DMS153 treated with DMSO at 0.1 percent for 48 hours (cell line): ENCODE measurements at regions not wholly inside any gene's neighbourhood (a gene's known extent, or its start where the extent isn't known, plus 50 kb on each side); places are given as distances from the start of the nearest gene placed in this dataset.

Experiments used
- DNase-seq: peaks from one replicate; lab custom pipeline; 2025; ENCODE audit not compliant: unreplicated experiment; lab: John Stamatoyannopoulos, UW

DNA sequence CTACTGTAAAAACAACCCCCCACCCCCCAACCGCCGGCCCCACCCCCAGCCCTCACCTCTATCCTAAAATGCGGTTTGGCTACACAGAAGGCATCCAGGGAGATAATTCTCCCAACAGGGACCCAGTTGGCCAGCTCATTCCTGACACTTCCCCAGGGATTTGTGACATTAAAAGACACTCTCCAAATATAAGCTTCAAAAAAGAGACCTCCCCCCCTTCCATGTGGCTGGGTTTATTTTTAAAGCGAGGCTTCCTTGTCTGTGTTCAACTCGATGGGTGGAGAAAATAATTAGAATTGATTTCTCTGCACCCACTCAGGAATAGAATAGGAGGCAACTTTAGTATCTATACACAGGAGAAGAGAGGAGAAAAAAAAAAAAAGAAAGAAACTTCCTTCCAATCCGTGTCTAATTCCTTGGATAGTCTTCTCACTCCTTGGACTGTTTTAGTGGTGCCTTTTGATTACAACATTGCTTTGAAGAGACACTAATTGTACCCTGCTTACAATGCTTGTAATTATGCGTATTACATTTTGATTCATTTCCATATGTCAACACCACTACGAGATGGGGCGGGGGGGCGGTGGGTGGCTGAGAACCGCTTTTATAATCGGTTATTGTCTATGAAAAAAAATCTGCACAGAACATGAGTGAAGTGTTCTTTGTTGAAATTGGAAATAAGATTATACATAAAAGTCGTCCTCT, 500.4 kb downstream of the MIAT start:
- no peak for DNase-seq

DNA sequence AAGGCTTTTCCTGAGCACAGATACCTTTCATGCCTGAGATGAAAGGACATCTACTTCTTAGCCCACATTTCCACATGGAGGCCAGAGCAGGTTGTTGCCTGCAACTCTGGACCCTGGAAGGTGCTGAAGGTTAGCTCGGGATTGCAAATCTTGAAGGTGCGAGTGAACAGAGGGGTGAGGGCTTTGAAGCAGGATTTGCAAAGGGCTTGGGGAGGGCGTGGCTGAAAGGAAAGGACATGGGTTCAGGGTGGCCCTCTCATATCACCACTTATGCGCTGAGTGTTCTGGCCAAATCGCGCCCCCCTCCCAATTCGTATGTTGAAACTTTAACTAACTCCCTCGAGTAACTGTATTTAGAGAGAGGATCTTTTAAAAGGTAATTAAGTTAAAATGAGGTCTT, 501.6 kb downstream of the MIAT start:
- no peak for DNase-seq

DNA sequence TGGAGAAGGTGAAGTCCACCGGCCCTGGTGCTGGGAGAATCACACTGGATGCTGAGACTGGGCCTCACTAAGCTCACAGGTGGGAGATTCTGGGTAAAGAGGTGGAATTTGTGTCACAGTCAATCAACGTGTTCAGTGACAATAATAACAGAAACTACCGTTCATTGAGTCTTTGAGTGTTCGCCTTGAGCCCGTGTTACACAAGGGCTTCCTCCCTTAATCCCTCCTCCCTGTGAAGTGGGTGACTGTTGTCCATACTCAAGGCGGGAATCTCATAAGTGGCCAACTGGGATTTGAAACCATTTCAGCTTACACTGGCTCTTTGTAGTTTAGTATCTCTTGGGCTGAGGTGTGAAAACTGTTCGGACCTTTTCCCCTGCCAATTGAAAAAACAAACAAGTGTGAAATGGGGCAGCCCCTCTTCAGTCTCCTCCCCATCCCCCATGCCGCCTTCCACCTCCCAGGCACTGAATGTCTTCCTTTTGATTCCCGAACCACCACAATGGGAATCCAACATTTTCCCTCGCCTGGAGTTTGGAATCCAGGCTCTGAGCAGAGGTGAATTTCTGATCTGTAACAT, 502.4 kb downstream of the MIAT start:
- no peak for DNase-seq

DNA sequence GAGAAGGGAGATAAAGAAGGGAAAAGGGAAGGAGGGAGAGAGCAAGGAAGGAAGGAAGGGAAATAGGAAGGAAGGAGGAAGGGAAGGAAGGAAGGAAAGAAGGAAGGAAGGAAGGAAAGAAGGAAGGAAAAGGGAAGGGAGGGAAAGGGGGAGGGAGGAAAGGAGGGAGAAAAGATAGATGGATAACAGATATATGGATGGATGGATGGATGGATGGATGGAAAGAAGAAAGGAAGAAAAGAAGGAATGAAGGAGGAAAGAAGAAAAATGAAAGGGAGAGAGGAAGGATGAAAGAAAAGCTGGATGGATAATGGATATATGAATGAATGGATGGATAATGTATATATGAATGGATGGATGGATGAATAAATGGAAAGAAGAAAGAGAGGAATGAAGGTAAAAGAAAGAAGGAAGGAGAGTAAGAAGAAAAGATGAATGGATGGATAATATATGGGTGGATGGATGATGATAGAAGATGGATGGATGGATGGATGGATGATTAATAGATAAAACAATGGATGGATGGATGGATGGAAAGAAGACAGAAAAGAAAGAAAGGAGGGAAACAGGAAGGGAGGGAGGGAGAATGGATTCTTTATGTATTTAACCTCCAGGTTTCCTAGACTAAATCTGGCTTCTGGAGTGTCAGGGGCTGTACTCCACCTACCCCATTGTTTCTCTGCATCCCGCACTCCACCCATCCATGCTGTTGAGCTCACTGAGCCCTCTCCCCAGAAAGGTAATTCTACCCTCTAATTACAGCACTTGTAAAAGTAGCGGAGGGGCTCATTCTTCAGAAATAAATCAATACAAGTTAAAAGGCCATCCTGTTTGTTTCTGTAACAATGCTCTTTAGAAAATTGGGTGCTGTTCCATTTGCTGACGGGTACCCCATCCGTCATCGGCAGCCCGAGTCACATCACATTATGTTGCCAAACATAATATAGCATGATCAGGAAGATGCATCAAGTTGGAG, 506.1 kb downstream of the MIAT start:
- no peak for DNase-seq

DNA sequence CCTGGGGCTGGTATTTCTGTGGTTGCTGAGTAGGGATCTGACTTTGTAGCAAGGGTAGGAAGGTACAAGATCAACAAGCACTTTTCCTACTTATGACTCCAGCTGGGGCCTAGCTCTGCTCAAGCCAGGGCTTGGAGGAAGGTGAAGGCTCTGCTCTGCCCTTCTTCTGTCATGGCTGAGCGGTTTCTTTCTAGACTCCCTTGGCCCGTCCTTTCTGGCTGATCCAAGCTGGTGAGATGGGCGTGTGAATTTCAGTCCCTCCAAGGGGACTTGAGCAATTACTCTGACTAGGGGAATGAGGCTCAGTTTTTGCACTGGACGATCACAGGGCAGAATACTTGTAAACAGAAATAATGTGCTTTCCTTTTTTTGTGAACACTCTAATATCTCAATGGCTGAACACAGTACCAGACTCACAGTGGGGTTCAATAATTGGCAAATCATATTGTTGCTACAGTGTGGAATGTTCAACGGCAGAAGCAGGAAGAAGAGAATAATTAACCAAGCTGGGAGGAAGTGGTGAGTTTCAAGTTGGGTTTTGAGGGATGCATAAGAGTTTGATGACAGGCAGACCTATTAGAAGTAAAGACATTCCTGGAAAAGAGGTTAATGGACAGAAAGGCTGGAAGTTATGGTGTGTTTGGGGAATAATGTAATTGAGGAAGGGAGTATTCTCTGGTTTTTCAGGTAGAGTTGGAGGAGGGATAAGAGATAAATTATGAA, 507.6 kb downstream of the MIAT start:
- DNase-seq = no peak

DNA sequence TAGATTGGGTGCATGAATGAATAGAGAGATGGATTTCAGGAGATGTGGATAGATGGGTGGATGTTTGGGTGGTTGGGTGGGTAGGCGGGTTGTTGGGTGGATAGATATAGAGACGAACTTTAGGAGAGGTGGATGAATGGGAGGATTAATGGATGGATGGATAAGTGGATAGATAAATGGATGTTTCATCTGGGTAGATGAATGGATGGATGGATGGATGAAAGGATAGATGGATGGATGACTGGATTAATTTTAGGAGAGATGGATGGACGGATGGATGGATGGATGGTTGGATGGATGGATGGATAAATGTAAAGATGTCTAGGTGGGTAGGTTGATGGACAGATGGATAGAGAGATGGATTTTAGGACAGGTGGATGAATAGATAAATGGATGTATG, 511.3 kb downstream of the MIAT start:
- no peak for DNase-seq

DNA sequence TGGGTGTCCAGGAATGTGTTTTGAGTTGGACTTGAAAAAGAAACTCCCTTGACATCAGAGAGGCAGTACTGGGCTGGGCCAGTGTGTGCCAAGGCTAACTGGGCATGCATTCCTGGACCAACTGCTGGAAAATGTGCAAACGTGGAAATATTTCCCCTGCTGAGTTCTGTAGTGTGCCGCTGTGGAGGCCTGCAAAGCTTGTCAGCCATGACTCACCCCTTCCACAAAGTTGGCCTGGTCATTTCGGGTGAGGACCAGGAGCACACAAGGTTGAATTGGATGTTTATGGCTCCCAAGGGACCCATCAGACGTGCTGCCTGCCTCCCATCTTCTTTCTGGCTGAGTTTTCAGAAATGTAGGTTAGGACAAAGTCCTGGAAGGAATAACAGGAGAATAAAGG, 513.1 kb downstream of the MIAT start:
- DNase-seq = no peak

DNA sequence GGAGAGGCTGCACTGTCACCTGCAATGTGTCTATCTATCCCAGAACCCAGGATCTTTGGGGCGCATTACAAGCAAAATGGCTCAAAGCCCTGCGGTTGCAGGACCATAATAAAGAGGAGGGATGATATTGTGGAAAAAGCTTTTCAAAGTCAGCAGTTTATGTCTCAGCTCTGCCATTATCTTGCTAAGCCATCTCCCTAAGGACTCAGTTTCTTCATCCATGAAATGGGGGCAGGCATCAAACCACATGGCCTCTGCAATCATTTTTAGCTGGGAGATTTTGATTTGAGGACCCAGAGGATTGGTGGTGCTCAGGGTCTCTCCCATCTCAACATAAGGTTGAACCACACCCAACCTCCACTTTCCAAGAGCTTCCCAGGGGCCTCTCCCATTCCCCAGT, 513.8 kb downstream of the MIAT start:
- no peak for DNase-seq

DNA sequence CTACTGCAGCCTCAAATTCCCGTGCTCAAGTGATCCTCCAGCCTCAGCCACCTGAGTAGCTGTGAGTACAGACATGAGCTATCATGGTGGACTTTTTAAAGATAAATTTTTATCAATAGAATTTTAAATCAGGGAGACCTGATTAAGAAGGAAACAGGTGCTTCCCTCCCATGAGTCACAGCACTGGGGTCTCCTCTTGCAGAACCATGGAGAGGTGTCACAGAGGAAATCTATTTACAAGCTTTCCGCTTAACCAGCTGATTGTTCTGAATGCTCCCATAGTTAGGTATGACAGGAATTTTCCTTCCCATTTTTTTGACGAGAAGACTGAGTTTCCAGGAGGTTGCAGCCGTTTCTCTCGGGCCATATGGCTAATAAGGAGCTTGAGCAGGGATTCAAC, 516.1 kb downstream of the MIAT start:
- DNase-seq = no peak

DNA sequence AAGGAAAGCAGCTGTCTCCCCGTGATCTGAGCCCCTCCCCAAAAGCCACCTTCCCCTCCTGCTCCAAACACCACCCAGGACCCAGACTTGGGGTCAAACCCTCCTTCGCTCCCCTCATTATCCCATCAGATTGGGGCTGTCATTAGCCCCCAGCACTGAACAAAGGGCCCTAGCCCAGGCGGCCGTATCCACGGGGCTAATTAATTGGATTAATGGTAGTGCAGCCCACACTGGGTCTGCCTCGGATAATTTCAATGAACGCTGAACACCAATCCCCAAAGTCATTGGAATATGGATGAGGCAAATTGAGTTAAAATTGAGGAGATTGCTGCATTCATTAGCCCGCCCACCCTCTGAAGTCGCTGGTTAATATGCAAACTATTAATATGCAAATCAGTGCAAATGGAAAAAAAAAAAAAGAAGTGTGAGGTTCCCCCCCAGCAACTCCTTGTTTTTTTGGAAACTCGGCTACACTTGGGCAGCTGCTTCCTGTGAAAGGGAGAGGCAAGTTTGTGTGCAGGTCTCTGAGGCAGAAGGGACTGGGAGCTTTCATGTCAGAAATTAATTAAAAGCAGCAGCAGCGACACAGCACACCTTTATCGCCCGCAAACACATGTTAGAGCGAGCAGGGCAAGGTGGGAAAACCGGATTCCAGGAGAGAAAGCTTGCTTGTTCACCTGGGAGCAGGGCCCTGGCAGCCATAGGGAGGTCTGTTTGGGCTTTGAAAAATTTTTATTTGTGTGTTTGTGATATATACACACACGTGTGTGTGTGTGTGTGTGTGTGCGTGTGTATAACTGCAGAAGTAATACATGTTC, 517.8 kb downstream of the MIAT start:
- no peak for DNase-seq

DNA sequence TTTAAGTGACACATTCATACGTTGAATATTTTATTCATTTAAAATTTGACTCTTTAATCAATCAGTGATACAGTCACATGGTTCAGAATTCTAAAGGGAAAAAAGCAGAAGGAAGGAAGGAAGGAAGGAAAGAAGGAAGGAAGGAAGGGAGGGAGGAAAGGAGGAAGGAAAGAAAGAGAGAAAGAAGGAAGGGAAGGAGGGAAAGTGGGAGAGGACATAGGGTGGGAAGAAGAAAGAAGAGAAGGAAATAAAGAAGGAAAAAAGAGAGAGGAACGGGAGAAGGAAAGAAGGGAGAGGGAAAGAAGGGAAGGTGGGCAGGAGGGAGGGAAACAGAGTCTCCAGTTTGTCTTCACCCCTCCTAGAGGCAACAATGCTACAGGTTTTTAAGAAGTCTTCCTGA, 518.6 kb downstream of the MIAT start:
- DNase-seq = no peak

DNA sequence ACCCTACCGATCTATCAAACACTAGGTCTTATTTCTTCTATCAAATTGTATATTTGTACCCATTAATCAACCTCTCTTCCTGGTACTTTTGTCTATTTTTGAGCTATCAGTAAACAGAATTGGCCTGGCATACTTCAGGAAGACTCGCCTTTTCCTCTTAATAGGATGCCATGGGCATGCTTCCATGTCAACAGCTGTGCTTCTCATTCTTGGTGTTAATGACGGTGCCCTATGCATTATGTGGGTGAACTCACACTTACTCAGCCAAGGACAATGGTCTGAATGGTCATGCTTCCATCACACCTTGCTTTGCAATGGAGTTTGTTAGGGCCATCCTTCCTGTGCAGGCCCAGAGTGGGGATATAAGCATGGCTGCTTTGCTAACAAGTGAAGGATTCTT, 521.8 kb downstream of the MIAT start:
- DNase-seq = no peak

DNA sequence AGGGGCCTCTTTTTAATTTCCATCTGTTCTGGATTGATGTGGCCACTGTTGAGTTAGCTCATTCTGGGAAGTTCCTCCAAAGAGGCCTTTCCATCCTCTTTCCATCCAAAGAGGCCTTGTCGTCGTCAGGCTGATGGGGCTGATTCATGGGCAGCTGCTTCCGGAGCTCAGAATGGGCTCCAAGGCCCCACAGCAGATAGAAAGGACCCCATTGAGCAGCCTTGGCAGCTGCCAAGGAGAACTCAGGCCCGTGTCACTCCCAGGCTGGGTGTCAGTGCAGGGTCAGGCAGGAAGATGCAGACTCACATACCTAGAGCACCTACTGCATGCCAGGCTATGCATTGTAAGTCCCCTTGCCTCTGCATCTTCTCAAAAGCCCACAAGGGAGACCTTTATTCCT, 524.1 kb downstream of the MIAT start:
- DNase-seq = no peak

DNA sequence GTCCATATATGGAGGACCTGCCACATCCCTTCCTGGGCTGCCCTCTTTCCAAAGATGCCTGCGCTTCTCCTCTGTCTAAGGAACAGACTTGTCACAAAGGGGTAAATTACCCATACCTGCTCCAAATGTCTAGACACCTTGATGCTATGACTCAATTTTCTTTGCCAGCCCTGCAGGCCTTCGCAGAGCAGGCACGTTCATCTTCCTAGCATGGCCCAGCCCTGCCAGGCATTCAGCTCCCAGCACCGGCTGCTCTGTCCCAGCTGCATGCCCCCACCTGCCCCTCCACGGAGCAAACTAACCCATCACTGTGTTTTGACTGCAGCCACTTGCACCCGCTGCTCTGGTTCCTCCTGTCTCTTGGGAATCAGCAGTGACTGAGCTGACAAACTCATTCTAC, 526.1 kb downstream of the MIAT start:
- no peak for DNase-seq

DNA sequence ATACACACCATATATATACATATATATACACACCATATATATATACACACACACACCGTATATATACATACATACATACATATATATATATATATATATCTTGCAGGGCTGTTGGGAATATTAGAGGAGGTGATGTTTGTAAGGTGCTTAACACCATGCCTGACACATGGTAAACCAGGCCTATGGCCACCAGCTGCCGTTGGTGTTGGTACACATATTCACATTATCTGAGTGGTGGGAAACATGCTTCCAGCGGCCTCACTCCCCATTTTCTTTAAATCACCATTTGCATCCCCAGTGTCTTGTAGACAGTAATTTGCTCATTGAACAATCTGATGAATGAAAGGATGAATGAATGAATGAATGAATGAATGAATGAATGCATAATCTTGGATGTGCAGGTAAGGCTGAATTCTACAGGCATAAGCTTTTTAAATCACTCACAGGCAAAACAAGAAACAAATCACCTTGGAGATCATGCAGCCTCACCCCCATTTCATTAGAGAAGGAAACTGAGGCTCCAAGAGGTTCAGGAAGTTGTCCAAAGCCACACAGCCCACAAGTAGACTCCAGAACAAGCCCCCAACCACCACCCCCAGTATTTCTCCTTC, 527.8 kb downstream of the MIAT start:
- no peak for DNase-seq

DNA sequence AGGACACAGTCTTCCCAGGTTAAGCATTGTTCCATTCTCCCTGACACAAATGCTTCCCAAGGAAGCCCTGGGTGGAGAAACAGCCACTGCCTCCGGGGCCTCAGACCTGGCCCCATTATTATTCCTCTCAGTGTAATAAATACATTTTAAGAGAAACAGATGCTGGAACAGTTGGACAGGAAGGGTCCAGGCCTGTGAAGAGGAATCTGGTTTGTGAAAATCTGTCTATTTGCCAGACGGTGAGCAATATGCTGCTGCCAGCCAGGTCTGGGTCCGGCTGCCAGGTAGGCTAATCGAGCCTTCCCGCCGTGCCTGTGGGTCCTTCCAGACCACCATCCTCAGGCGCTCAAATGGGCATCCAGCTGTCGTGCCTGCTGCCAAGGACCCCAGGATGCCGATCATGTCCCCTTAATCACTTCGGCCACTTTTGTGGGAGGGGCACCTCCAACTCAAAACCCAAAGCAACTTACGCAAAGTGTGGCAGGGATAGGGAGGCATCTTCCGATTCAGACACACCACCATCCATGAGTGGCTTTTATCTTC, 528.4 kb downstream of the MIAT start:
- DNase-seq = no peak

DNA sequence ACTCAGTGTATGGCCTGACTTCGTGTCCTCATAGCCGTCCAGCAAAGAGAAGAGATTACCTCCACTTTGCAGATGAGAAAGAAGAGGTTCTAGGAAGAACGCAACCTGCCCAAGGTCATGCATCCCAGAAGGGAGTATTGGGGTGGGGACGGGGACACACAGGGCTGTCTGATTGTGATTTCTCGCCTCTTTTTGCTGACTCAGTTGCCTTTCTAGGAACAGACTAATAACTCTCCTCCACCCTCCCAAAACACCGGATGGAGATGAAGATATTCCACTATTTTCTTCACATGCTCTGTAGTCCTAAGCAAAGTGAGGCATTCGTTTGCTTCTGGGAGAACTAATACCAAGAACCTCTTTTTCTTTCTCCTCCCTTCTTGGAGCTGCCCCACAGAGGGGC, 529.3 kb downstream of the MIAT start:
- no peak for DNase-seq

DNA sequence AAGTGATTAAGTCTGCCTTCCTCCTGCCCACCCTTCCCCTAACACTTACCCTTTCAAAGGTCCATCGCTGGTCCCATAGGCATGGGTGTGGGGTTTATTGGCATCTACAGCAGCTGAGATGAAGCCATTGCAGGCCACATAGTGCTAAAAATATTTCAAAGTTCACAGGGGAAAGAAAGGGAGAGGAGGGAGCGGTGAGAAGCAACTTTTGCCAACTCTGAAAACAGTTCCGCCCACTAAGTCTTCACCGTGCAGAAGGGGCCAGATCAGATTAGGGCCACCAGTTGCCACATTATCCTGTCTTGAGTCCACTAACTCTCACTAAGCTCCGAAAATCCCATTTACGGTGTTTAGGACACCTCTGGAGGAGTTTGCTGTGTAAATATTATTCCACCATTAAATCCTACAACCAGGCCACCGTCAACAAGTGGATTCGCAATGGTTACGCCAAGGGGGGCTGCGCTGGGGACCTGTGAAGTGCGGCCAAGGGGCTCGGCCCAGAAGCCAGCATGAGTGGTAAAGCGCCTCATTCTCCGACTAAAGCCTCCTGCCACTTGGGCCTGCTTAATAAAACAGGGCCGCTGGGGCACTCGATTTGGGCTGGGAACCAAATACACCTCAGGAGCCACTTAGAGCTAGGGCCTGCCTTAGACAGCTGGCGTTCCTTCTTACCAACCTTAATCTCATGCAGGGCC, 534.9 kb downstream of the MIAT start:
- DNase-seq = no peak

DNA sequence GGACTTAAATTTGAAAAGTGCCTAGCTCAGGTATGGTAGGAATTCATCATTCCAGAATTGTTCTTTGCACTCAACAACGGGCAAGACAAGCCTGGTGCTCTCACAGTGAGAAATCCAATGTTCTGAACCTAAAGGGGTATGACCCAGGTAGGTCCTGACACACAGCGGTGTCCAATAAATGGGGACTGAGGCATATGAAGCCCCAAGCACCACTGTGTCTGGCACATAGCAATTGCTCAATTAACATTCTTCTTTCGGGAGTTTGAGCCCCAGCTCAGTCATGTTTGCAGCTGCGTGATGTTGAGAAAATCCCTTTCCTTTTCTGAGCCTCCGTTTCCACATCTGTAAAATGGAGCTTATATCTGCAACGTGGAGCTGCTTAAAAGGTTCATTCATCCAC, 535.8 kb downstream of the MIAT start:
- no peak for DNase-seq
